ENCODE measurements at regions not wholly inside any gene's neighbourhood (a gene's known extent, or its start where the extent isn't known, plus 50 kb on each side); places are given as distances from the start of the nearest gene placed in this dataset.

- POLR2A ChIA-PET, result no interaction called here
- Mint-ChIP-seq H3K9me3 (no peaks in the 10 kb centered on the region), H3K36me3 (no peaks in the 10 kb centered on the region), H3K4me3 (no peak overlapping the region), H3K27ac (no peak overlapping the region), H3K27me3 (no peaks in the 10 kb centered on the region), H3K4me1 (peaks cover 6% of the 10 kb centered on the region)
- no peak for ATAC-seq (ENCODE audit: low read depth)
- no peak for DNase-seq
These were observed 129.6 kb upstream of the CST7 start for GRCh38 chr20:24819331-24819965.

GRCh38 chr20:24820345-24820744, 128.7 kb upstream of the CST7 start:
- ATAC-seq (ENCODE audit: low read depth), result no peak
- POLR2A ChIA-PET, result no interaction called here
- DNase-seq, result no peak
- Mint-ChIP-seq H3K9me3 (no peaks in the 10 kb centered on the region), H3K27ac (no peak overlapping the region), H3K4me1 (peaks cover 6% of the 10 kb centered on the region), H3K4me3 (no peak overlapping the region), H3K27me3 (no peaks in the 10 kb centered on the region), H3K36me3 (no peaks in the 10 kb centered on the region)

GRCh38 chr20:24821391-24821790, 127.7 kb upstream of the CST7 start:
- POLR2A ChIA-PET, result no interaction called here
- Mint-ChIP-seq H3K9me3 (no peaks in the 10 kb centered on the region), H3K36me3 (no peaks in the 10 kb centered on the region), H3K27ac (no peak overlapping the region), H3K4me1 (peaks cover 6% of the 10 kb centered on the region), H3K27me3 (no peaks in the 10 kb centered on the region), H3K4me3 (no peak overlapping the region)
- no peak for DNase-seq
- ATAC-seq (ENCODE audit: low read depth), result no peak

- DNase-seq, result no peak
- Mint-ChIP-seq H3K27ac (no peak overlapping the region), H3K9me3 (no peaks in the 10 kb centered on the region), H3K4me1 (no peaks in the 10 kb centered on the region), H3K27me3 (no peaks in the 10 kb centered on the region), H3K4me3 (no peak overlapping the region), H3K36me3 (no peaks in the 10 kb centered on the region)
- POLR2A ChIA-PET, result no interaction called here
- ATAC-seq (ENCODE audit: low read depth), result no peak
These were observed 125.8 kb upstream of the CST7 start for GRCh38 chr20:24823176-24823784.

- DNase-seq, result no peak
- no peak overlapping the region for H3K4me3 Mint-ChIP-seq
- H3K36me3 Mint-ChIP-seq, result no peaks in the 10 kb centered on the region
- H3K27me3 Mint-ChIP-seq, result peaks cover 3% of the 10 kb centered on the region
- ATAC-seq (ENCODE audit: low read depth), result no peak
- no peaks in the 10 kb centered on the region for H3K9me3 Mint-ChIP-seq
- H3K27ac Mint-ChIP-seq, result no peak overlapping the region
- POLR2A ChIA-PET, result no interaction called here
- H3K4me1 Mint-ChIP-seq, result no peaks in the 10 kb centered on the region
These were observed 124.9 kb upstream of the CST7 start for GRCh38 chr20:24823989-24824693.

GRCh38 chr20:24825591-24825990, 123.5 kb upstream of the CST7 start:
- Mint-ChIP-seq H3K27me3 (peaks cover 3% of the 10 kb centered on the region), H3K9me3 (no peaks in the 10 kb centered on the region), H3K36me3 (no peaks in the 10 kb centered on the region), H3K4me1 (no peaks in the 10 kb centered on the region), H3K4me3 (no peak overlapping the region), H3K27ac (no peak overlapping the region)
- POLR2A ChIA-PET, result no interaction called here
- no peak for ATAC-seq (ENCODE audit: low read depth)
- no peak for DNase-seq

GRCh38 chr20:24827603-24828295, 121.3 kb upstream of the CST7 start:
- ATAC-seq (ENCODE audit: low read depth) (no peak), DNase-seq (no peak)
- H3K4me3 Mint-ChIP-seq, result no peak overlapping the region
- no peaks in the 10 kb centered on the region for H3K4me1 Mint-ChIP-seq
- no peaks in the 10 kb centered on the region for H3K36me3 Mint-ChIP-seq
- H3K27ac Mint-ChIP-seq, result no peak overlapping the region
- POLR2A ChIA-PET, result no interaction called here
- peaks cover 6% of the 10 kb centered on the region for H3K27me3 Mint-ChIP-seq
- H3K9me3 Mint-ChIP-seq, result no peaks in the 10 kb centered on the region

- no peak overlapping the region for H3K4me3 Mint-ChIP-seq
- DNase-seq, result no peak
- POLR2A ChIA-PET, result no interaction called here
- no peaks in the 10 kb centered on the region for H3K36me3 Mint-ChIP-seq
- H3K4me1 Mint-ChIP-seq, result no peaks in the 10 kb centered on the region
- ATAC-seq (ENCODE audit: low read depth), result no peak
- peaks cover 6% of the 10 kb centered on the region for H3K27me3 Mint-ChIP-seq
- H3K9me3 Mint-ChIP-seq, result no peaks in the 10 kb centered on the region
- H3K27ac Mint-ChIP-seq, result no peak overlapping the region
These were observed 119.9 kb upstream of the CST7 start for GRCh38 chr20:24828992-24829648.

- DNase-seq (no peak), ATAC-seq (ENCODE audit: low read depth) (no peak)
- no peaks in the 10 kb centered on the region for H3K9me3 Mint-ChIP-seq
- no peaks in the 10 kb centered on the region for H3K36me3 Mint-ChIP-seq
- H3K27me3 Mint-ChIP-seq, result peaks cover 6% of the 10 kb centered on the region
- POLR2A ChIA-PET, result no interaction called here
- H3K4me3 Mint-ChIP-seq, result no peak overlapping the region
- no peak overlapping the region for H3K27ac Mint-ChIP-seq
- H3K4me1 Mint-ChIP-seq, result no peaks in the 10 kb centered on the region
These were observed 119.3 kb upstream of the CST7 start for GRCh38 chr20:24829649-24830370.

GRCh38 chr20:24830649-24831048, 118.4 kb upstream of the CST7 start:
- Mint-ChIP-seq H3K27me3 (peaks cover 6% of the 10 kb centered on the region), H3K36me3 (no peaks in the 10 kb centered on the region), H3K4me3 (no peak overlapping the region), H3K4me1 (no peaks in the 10 kb centered on the region), H3K9me3 (no peaks in the 10 kb centered on the region), H3K27ac (no peak overlapping the region)
- POLR2A ChIA-PET, result no interaction called here
- DNase-seq (no peak), ATAC-seq (ENCODE audit: low read depth) (no peak)

- peaks cover 6% of the 10 kb centered on the region for H3K27me3 Mint-ChIP-seq
- H3K4me1 Mint-ChIP-seq, result no peaks in the 10 kb centered on the region
- POLR2A ChIA-PET, result no interaction called here
- H3K27ac Mint-ChIP-seq, result no peak overlapping the region
- ATAC-seq (ENCODE audit: low read depth) (no peak), DNase-seq (no peak)
- H3K4me3 Mint-ChIP-seq, result no peak overlapping the region
- H3K36me3 Mint-ChIP-seq, result no peaks in the 10 kb centered on the region
- H3K9me3 Mint-ChIP-seq, result no peaks in the 10 kb centered on the region
These were observed 117.8 kb upstream of the CST7 start for GRCh38 chr20:24831232-24831631.

- no peaks in the 10 kb centered on the region for H3K4me1 Mint-ChIP-seq
- DNase-seq (no peak), ATAC-seq (ENCODE audit: low read depth) (no peak)
- H3K4me3 Mint-ChIP-seq, result no peak overlapping the region
- POLR2A ChIA-PET, result no interaction called here
- H3K9me3 Mint-ChIP-seq, result no peaks in the 10 kb centered on the region
- peaks cover 6% of the 10 kb centered on the region for H3K27me3 Mint-ChIP-seq
- no peak overlapping the region for H3K27ac Mint-ChIP-seq
- H3K36me3 Mint-ChIP-seq, result no peaks in the 10 kb centered on the region
These were observed 116.6 kb upstream of the CST7 start for GRCh38 chr20:24832518-24832917.

GRCh38 chr20:24833592-24833991, 115.5 kb upstream of the CST7 start:
- Mint-ChIP-seq H3K27me3 (peaks cover 3% of the 10 kb centered on the region), H3K36me3 (no peaks in the 10 kb centered on the region), H3K27ac (no peak overlapping the region), H3K9me3 (no peaks in the 10 kb centered on the region), H3K4me1 (no peaks in the 10 kb centered on the region), H3K4me3 (no peak overlapping the region)
- POLR2A ChIA-PET, result no interaction called here
- ATAC-seq (ENCODE audit: low read depth) (no peak), DNase-seq (no peak)
